ACC112 (cell line): ENCODE measurements at regions not wholly inside any gene's neighbourhood (a gene's known extent, or its start where the extent isn't known, plus 50 kb on each side); places are given as distances from the start of the nearest gene placed in this dataset.

ENCODE experiments used
- H2AFZ ChIP-seq: fragments of 200-600 bp; sonication (generic); one replicate; pipeline ENCODE4 v1.6.0; 2017; ENCODE audit warnings: antibody characterized with exemption, low read length; ENCODE audit not compliant: unreplicated experiment
- H3K27ac ChIP-seq: fragments of 200-600 bp; sonication (generic); 2 replicates; pipeline ENCODE4 v1.5.1; 2014; ENCODE audit warnings: low read depth, mild to moderate bottlenecking, antibody characterized with exemption, low read length, moderate library complexity
- H3K27me3 ChIP-seq: fragments of 200-600 bp; sonication (generic); 2 replicates; pipeline ENCODE4 v1.6.1; 2014; ENCODE audit warnings: mild to moderate bottlenecking, antibody characterized with exemption, low read length, moderate library complexity, mixed read lengths; ENCODE audit not compliant: insufficient read depth
- H3K36me3 ChIP-seq: fragments of 200-600 bp; sonication (generic); 2 replicates; pipeline ENCODE4 v1.6.1; 2016; ENCODE audit warnings: mild to moderate bottlenecking, antibody characterized with exemption, low read length, moderate library complexity, mixed read lengths; ENCODE audit not compliant: insufficient read depth
- H3K4me1 ChIP-seq: fragments of 200-600 bp; sonication (generic); one replicate; pipeline ENCODE4 v1.6.1; 2016; ENCODE audit warnings: low read length, mixed read lengths; ENCODE audit not compliant: insufficient read depth, unreplicated experiment, control insufficient read depth
- H3K4me3 ChIP-seq: fragments of 200-600 bp; sonication (generic); 2 replicates; pipeline ENCODE4 v1.5.1; 2014; ENCODE audit warnings: mild to moderate bottlenecking, low read depth, low read length
- H3K79me2 ChIP-seq: fragments of 200-600 bp; sonication (generic); one replicate; pipeline ENCODE4 v1.6.0; 2016; ENCODE audit warnings: low read length; ENCODE audit not compliant: control insufficient read depth, unreplicated experiment, insufficient read depth

DNA sequence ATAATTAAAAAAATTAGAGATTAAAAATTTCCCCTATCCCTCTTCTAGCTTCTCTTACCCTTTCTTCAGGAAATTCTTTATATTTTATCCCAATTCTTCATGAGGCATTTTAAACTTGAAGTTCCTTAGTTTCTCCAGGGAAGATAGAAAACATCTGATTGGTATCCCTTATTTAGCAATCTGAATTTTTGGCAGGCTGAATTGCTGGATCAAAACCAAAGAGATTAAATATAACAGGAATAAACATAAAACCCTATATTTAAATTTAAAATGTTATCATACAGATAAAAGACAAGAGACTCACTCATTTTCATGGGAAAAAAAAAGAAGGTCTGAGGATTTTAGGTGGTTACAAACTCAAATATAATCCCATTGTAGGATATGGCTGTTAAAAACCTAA lies 204.2 kb downstream of the CHRM3 start:
- Histone ChIP-seq H3K79me2 (no peaks in the 10 kb centered on the region), H2AFZ (no peak overlapping the region), H3K4me3 (no peak overlapping the region), H3K27ac (no peak overlapping the region), H3K27me3 (no peaks in the 10 kb centered on the region), H3K36me3 (no peaks in the 10 kb centered on the region), H3K4me1 (no peaks in the 10 kb centered on the region)

DNA sequence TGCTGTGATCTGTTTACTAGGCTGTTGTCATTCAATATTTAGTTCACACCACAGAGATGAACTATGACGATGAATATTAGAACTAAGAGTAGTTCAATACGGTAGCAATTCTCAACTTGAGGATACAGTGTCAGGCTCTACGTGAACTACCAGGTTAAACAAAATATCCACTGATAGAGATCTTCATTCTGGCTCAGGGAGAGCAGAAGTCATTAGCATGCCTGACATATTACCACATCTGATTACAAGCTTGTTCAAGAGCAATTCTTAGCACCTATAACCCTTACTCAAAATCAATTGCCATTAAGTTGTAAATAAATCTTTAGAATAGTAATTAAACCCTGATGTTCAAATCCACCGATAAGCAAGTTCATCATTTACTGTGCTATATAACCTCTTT lies 207.2 kb downstream of the CHRM3 start:
- no peaks in the 10 kb centered on the region for H3K4me1 ChIP-seq
- H3K79me2 ChIP-seq: no peaks in the 10 kb centered on the region
- no peaks in the 10 kb centered on the region for H3K27me3 ChIP-seq
- no peak overlapping the region for H2AFZ ChIP-seq
- no peak overlapping the region for H3K27ac ChIP-seq
- H3K36me3 ChIP-seq: no peaks in the 10 kb centered on the region
- no peak overlapping the region for H3K4me3 ChIP-seq

DNA sequence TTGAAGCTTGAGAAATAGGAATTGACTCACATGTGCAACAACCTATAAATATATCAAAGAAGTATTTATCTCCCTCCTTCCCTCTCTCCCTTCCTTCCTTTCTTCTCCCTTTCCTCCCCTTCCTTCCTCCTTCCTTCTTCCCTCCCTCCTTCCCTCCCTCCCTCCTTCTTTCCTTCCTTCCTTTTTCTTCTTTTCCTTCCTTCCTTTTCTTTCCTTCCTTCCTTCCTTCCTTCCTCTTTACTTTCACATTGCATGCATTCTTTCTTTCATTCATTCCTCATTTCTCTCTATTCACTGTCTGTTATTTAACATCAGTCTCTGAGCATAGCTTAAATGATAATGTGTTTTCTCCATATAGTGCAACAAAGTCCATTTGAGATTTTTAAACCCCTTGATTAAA lies 214.2 kb downstream of the CHRM3 start:
- H3K4me1 ChIP-seq: no peaks in the 10 kb centered on the region

DNA sequence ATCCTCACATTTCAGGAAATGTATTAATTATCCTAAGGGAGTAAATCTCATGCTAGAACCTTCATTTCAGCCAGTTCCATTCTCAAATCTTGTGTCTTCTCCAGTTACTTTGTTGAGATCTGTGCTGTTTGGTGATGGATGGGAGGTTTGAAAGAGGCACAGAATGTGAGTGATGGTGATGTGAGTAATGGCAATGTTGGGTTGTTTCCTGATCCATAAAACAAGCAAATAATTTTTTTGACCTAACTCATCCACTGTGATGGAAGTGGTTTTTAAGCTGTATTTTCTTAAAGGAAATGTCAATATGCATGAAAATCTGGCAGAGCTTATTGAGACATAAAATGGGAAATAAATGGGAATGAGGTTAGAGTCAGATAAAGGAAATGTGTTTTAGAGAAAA lies 214.7 kb downstream of the CHRM3 start:
- H2AFZ ChIP-seq: no peak overlapping the region
- H3K79me2 ChIP-seq: no peaks in the 10 kb centered on the region
- no peaks in the 10 kb centered on the region for H3K36me3 ChIP-seq
- H3K27me3 ChIP-seq: no peaks in the 10 kb centered on the region
- H3K4me1 ChIP-seq: no peaks in the 10 kb centered on the region
- H3K4me3 ChIP-seq: no peak overlapping the region
- H3K27ac ChIP-seq: no peak overlapping the region

More for the DNA sequence above, 214.2 kb downstream of the CHRM3 start:
- Histone ChIP-seq H3K4me3 (no peak overlapping the region), H3K36me3 (no peaks in the 10 kb centered on the region), H3K27ac (no peak overlapping the region), H3K27me3 (no peaks in the 10 kb centered on the region), H2AFZ (no peak overlapping the region), H3K79me2 (no peaks in the 10 kb centered on the region)

DNA sequence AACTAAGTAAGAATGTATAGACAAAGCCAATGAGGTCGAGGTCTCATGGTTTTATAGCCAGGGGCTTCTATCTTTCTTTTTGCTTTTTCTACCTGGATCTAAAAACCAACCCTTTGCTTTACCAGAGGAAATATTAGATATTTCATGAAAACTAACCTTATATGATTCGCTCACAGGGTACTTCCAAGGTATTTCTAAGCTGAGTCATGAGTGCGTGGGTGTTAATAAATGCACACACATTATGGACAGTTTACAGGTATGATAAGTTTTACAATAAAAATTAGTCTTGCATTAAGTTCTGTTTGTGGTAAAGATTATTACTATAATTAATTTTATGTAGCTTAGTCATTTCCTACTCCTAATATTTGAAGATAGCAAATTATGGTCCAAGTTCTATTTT lies 217.2 kb downstream of the CHRM3 start:
- Histone ChIP-seq H3K4me3 (no peak overlapping the region), H3K27ac (no peak overlapping the region), H3K36me3 (no peaks in the 10 kb centered on the region), H2AFZ (no peak overlapping the region), H3K27me3 (no peaks in the 10 kb centered on the region), H3K4me1 (no peaks in the 10 kb centered on the region), H3K79me2 (no peaks in the 10 kb centered on the region)

DNA sequence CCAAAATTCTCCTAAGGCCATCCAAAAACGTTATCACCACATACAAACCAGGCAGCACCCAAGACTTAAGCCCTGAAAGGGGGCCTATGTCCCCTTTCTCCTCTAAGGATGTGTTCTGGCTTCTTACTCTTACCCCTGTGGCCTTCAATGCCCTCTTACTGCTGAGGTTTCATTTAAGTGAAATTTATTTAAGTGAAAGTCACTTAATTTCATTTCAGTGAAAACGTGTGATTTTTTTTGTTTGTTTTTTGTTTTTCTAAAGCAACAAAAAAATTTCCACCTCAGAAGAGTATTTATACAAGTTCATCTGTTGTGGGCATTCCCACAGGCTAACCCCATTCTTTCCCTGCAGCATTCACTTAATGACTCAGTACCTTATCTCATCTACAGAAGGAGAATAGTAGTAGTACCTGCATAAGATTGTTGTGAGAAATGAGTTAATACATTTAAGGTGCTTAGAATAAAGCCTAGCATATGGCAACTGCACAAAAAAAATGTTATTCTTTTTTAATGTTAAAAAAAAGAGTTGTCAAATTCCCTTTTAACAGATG lies 220.6 kb downstream of the CHRM3 start:
- H3K4me1 ChIP-seq: no peaks in the 10 kb centered on the region
- H2AFZ ChIP-seq: no peak overlapping the region
- H3K27ac ChIP-seq: no peak overlapping the region
- no peak overlapping the region for H3K4me3 ChIP-seq
- no peaks in the 10 kb centered on the region for H3K79me2 ChIP-seq
- H3K36me3 ChIP-seq: no peaks in the 10 kb centered on the region
- H3K27me3 ChIP-seq: no peaks in the 10 kb centered on the region

DNA sequence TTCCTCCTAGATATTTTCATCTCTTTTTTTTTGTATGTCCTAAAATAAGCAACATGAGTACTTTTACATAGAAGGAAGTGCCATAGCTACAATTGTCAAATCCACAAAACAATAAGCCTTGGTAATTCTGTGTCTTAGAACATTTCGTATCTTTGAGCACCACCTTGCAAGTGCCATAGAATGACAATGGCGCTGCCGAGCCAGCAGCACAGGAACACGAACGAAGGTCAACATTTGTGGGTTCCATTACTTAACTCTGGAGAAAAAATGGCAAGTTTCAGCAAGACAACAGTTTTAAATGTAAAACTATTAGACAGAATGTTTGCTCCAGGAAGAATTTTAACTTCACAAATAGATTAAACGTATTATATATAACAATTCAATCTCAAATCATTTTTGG lies 222.1 kb downstream of the CHRM3 start:
- H3K27ac ChIP-seq: no peak overlapping the region
- no peaks in the 10 kb centered on the region for H3K79me2 ChIP-seq
- no peak overlapping the region for H2AFZ ChIP-seq
- H3K4me3 ChIP-seq: no peak overlapping the region
- H3K36me3 ChIP-seq: no peaks in the 10 kb centered on the region
- no peaks in the 10 kb centered on the region for H3K4me1 ChIP-seq
- H3K27me3 ChIP-seq: no peaks in the 10 kb centered on the region

DNA sequence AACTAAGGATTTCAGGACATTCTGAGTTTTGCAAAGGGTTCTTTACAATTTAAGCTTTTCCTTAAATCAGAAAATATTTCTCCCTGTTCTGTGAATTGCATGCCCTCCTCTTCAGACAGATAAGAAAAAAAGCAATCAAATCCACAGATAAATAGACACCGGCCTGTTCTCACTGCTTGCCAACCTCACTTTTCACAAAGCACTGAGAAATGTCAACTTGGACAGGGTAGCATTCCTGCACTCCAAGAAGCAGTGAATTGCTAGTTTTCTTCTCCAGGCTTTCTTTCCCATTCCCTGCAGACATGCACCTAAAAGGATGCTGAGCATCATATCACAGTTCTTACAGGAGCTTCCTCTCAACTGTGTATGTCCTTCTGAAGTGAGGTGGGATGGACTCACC lies 226.0 kb downstream of the CHRM3 start:
- H3K4me1 ChIP-seq: no peaks in the 10 kb centered on the region
- H3K79me2 ChIP-seq: no peaks in the 10 kb centered on the region
- no peak overlapping the region for H2AFZ ChIP-seq
- H3K36me3 ChIP-seq: no peaks in the 10 kb centered on the region
- no peaks in the 10 kb centered on the region for H3K27me3 ChIP-seq
- no peak overlapping the region for H3K27ac ChIP-seq
- no peak overlapping the region for H3K4me3 ChIP-seq

DNA sequence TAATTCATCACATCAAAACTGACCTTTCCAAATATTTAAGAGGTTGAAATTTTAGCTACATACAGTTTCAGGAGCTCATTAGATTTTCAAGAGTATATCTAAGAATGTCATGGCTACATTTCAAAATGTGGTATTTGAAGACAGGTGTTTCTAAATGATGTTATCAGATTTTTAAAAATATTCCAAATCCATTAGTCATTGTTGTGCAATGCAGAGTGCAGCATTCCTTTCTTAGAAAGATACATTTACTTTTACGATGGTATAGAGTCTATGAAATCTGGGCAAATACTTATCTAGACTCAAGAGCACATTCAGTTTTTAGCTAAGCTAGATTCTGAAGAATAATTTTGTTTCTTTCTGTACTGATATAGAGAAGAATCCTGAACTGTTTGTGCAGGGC lies 230.3 kb downstream of the CHRM3 start:
- Histone ChIP-seq H3K79me2 (no peaks in the 10 kb centered on the region), H3K27ac (no peak overlapping the region), H3K27me3 (no peaks in the 10 kb centered on the region), H3K4me1 (no peaks in the 10 kb centered on the region), H3K36me3 (no peaks in the 10 kb centered on the region), H3K4me3 (no peak overlapping the region), H2AFZ (no peak overlapping the region)

DNA sequence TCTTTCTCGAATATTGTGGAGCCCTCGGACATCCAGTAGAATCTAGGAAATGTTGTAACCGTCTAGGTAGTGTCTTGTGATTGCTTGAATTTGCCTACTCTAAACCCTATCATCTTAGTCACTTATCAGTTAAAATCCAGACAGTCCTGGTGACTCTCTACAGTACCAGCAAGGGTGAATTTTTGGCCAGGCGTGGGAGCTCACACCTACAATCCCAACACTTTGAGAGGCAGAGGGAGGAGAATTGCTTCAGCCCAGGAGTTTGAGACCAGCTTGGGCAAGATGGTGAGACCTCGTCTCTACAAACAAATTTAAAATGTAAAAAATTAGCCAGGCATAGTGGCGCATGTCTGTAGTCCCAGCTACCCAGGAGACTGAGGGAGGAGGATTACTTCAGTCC lies 230.9 kb downstream of the CHRM3 start:
- Histone ChIP-seq H3K4me3 (no peak overlapping the region), H3K27ac (no peak overlapping the region), H3K36me3 (no peaks in the 10 kb centered on the region), H2AFZ (no peak overlapping the region), H3K27me3 (no peaks in the 10 kb centered on the region), H3K79me2 (no peaks in the 10 kb centered on the region), H3K4me1 (no peaks in the 10 kb centered on the region)

DNA sequence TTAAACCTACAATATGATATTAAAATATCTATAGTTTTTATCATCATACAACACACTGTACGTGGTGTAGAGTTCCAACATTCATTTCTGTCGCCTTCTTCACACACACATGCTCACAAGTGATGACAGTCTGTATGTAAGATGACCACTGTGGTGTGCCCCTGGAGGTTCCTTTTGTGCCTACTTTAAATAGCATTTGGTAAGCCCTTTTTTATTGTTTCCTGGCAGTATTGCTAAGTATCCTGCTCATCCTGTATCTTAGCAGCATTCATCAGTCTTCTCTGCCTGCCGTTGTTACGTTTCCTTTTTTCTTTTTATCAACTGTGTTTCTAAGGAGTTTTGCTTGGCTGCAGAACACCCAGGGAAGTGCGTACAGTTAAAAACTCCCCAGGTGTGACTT lies 231.4 kb downstream of the CHRM3 start:
- H3K79me2 ChIP-seq: no peaks in the 10 kb centered on the region
- H3K27ac ChIP-seq: no peak overlapping the region
- no peaks in the 10 kb centered on the region for H3K36me3 ChIP-seq
- no peaks in the 10 kb centered on the region for H3K4me1 ChIP-seq
- H3K4me3 ChIP-seq: no peak overlapping the region
- H3K27me3 ChIP-seq: no peaks in the 10 kb centered on the region
- H2AFZ ChIP-seq: no peak overlapping the region
